Right ventricle myocardium superior (tissue), 1 donor: ENCODE measurements at regions not wholly inside any gene's neighbourhood (a gene's known extent, or its start where the extent isn't known, plus 50 kb on each side); places are given as distances from the start of the nearest gene placed in this dataset.

Source experiments
- ATAC-seq: fragments of 200-7000 bp; cut with Tn5 transposase; one replicate; pipeline ENCODE4 v1.9.1; 2020; ENCODE audit warnings: mild to moderate bottlenecking; ENCODE audit not compliant: poor library complexity
- DNase-seq: peaks from one replicate; pipeline ENCODE4 v3.0.0-alpha.2; 2020
- intact Hi-C: fragments of 100-400 bp; cut with DNase I; formaldehyde crosslinking; loops from one replicate; pipeline ENCODE4 v1.11.2; 2022
- donor health status: DM: no; HTN: yes; CAD: no; lungs with severe emphysema.

- intact Hi-C loops, result no loop called here
- no peak for DNase-seq
- no peak for ATAC-seq
Measured at GRCh38 chr2:29974086-29974485, 52.7 kb upstream of the ALK start.

- DNase-seq, result no peak
- intact Hi-C loops, result no loop called here
Measured at GRCh38 chr2:29977284-29977683, 55.9 kb upstream of the ALK start.

DNA sequence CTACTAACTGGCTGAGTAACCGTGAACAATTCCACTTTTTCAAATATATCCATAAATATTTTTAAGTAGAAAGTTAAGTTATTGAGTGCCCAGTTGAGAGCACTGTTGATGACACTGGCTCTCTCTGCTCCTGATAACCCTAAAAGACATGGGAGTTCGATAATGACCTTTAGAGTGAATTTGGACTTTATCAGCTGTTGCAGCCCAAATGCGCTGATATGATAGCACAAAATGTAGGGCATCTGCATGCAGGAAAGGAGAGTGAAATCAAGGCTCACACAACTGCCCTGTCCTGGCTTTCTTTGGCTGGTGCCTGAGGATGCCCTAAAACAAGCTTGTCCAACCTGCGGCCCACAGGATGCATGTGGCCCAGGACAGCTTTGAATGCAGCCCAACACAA lies 60.0 kb upstream of the ALK start:
- ATAC-seq, result no peak
- intact Hi-C loops, result no loop called here
- no peak for DNase-seq

More at GRCh38 chr2:29977284-29977683, 55.9 kb upstream of the ALK start:
- ATAC-seq, result no peak

GRCh38 chr2:29983308-29983707 lies 61.9 kb upstream of the ALK start:
- intact Hi-C loops, result no loop called here
- no peak for ATAC-seq
- no peak for DNase-seq

DNA sequence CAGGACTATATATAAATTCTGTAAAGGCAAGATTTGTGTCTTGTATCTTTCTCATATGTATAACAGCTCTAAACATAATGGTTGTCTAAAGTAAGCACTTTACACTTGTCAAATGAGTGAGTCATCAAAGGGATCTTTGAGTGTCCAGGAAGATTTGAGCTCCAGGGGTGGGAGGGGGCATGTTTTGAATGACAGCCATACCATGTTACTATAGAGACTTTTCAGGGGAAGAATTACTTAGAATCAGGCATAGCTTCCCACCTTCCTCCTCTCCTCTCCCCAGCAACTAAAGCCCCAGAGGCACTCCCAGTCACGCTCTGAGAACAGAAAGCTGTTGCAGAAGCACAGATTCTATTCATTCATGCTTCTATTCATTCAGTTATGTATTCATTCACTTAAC lies 65.8 kb upstream of the ALK start:
- ATAC-seq (no peak), DNase-seq (no peak)
- intact Hi-C loops, result no loop called here

DNA sequence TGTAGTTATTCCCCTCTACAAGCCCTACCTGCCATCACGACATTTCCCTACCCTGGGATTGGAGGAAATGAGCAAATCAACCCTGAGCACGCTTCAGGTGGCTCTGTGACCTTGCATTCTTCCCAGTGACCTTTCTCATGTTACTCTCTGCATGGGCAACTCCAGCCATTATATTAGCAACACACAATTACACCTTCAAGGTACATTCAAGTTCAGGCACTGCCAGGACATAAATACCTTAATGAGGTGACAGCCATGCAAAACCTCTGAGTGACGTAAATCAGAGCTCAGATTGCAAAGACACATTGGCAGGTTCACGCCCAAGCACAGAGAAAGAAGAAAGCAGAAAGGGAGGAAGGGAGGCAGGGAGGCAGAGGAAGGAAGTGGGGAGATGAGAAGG lies 68.7 kb upstream of the ALK start:
- no peak for DNase-seq
- ATAC-seq, result no peak
- intact Hi-C loops, result no loop called here

DNA sequence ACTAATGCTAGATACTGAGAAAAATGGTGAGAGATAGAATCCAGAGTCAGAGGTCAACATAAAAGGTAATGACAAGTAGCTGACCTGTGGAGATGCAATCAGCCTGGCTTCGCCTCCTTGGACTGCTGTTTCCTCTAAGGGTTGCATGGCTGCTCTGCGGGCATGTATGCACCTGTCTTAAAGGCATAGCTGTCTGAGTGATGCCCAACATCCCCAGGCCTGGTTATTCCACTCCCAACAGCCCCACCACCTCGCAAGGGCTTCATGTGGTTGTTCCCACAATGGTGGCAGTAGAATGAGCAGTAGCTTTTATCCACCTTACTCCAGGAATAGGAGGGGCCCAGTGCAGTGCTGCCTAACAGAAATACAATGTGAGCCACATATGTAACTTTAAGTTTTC lies 69.7 kb upstream of the ALK start:
- intact Hi-C loops, result no loop called here
- no peak for ATAC-seq
- DNase-seq, result no peak

GRCh38 chr2:29995241-29995640 lies 73.9 kb upstream of the ALK start:
- DNase-seq, result no peak
- ATAC-seq, result no peak
- intact Hi-C loops, result no loop called here

DNA sequence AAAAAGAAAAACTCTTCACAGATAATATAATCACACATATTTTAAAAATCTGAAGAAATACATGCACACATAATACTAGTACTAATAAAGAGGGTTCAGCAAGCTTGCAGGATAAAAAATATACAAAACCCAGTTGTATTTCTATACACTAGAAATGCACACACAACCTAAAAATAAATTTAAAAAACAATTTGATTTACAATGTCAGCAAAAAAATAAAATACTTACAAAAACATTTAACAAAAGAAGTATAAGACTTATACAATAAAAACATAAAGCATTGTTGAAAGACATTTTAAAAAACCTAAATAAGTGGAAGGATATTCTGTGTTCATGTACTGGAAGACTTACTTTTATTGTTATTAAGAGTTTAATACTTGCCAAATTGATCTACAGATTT lies 81.7 kb upstream of the ALK start:
- ATAC-seq, result no peak
- no peak for DNase-seq
- intact Hi-C loops, result no loop called here

DNA sequence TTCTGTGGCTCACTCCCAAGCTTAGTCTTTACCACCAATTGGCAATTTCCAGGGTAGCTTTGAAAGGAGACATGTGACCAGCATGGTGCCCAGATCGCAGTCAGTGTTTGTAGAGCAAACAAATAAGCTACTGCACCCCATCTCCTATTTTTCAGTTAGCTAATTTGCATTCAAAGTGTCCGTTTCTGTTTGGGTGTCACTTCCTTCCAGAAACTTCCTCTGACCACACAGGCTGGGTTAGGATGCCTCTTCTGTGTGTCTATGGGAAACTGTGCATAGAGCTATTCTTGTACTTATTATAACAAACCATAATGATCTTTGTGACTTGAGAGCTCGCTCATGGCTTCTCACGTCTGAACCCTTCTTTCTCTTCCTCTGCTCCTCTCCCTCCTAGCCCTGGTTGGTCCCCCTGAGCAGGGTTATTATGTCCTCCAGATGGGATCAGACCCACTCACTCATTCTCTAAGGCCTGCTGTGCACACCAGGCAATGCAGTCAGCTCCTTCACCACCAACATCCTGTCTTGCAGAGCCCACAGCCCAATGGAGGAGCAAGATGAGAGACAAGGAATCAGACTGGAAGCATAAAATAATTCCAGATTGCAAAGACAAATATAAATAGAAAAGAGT lies 101.2 kb upstream of the ALK start:
- no peak for DNase-seq
- no peak for ATAC-seq
- intact Hi-C loops, result no loop called here

DNA sequence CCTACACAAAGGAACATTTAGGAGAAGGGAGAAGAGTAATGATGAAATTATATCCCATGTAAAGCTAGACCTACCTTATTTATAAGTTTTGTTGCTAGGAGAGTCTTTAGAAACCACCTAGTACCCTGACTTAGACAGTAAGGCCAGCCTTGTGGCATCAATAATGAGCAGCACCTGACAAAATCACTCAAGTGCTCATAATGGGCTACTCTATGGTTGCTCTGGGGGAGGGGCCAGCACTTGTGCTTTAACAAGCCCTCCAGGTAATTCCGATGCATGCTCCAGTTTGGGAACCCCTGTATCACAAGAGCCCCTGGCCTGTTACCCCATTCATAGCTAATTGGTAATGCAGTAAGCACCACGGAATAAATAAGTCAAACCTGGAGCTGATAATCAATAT lies 102.9 kb upstream of the ALK start:
- ATAC-seq, result no peak
- intact Hi-C loops, result no loop called here

DNA sequence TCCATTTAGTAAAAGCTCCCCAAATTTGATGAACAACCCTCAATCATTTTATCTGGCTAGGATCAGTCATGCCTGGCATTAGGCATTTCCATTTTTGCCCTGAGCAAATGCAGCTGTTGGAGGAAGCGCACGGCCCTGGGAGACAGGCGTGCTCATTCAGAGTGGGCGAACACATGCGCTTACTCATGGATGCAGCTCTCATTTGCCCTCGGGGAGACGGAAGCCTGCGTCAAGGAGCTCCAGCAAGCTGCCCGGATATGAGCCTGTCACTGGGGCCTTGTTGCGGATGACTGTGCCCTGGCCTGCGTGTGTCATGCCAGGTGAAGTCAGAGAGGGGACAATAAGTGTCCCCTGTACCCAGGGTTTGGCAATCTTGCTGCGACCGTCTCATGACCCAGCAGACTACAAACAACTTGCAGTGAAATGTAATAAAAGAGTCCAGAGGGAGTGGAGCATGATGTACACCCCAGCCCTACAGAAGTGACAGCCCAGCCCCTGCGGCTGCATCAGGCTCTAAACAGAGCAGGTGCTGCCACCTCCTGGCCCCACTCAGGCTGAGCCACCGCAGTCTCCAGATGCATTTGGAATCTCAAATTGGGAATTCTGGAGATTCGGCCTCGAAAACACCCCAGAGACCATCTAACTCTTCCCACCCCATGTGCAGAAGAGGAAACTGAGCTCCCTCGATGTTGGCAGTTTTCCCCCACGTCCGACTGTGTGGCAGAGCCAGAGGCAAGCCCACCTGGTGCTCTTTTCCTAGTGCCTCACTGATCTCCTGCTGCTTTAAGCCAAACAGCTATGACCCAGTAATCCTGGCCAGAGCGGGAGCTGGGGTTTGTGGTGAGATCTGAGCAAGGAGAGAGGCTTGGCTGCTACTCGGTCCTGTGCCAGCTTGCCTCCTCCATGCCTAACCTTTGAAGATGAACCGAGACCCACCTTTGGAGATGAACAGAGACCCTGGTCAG lies 105.0 kb upstream of the ALK start:
- DNase-seq (peak; percentile 69), ATAC-seq (peak; percentile 75)
- intact Hi-C loops, result loop anchor here (5.0 kb wide), 1 partner anchor 104 kb away; the partner anchor contains the start of gene ALK

More for the DNA sequence above, 102.9 kb upstream of the ALK start:
- DNase-seq, result no peak

GRCh38 chr2:30029804-30030203 lies 108.4 kb upstream of the ALK start:
- intact Hi-C loops, result loop anchor here (5.0 kb wide), 1 partner anchor 108 kb away; the partner anchor contains the start of gene ALK
- no peak for ATAC-seq
- no peak for DNase-seq

- intact Hi-C loops, result no loop called here
- DNase-seq (no peak), ATAC-seq (no peak)
Measured at GRCh38 chr2:30030361-30030760, 109.0 kb upstream of the ALK start.

GRCh38 chr2:30031184-30031583 lies 109.8 kb upstream of the ALK start:
- intact Hi-C loops, result no loop called here
- no peak for ATAC-seq
- DNase-seq, result no peak

DNA sequence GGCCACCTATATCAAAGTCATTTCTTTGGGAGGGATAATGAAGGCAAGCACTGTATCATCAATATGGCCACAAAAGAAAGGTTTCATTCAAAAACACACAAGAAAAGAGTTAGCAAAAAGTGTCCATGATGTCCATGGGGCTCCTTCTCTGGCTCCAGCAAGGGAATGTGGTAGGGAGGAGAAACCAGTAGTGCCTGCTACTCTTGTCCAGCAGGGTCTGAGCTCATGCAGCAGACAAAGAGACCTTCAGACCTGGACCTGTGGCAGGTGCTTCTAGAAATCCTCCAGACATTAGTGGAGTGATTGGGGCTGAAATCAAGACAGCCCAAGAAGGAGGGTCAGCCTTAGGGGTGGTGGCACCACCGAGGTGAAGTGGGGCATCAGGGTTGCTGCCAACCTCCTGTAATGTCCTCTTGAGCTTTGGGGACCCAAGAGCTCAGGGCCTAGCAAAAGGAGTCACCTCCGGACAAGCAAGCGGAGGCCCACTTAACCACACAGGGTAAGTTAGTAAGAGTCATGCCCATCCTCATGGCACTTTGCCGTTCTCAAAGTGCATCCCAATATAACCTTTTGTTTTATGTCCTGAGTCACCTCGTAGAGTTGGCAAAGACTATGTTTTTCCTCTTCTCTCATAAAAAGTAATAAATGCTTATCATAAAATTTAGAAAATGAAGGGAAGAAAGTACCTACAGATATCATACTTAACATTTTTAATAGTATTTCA lies 112.6 kb upstream of the YPEL5 start:
- intact Hi-C loops, result no loop called here
- no peak for ATAC-seq
- DNase-seq, result no peak

- DNase-seq (no peak), ATAC-seq (no peak)
- intact Hi-C loops, result no loop called here
Measured at GRCh38 chr2:30037016-30037415, 109.8 kb upstream of the YPEL5 start.

- ATAC-seq (no peak), DNase-seq (no peak)
- intact Hi-C loops, result no loop called here
Measured at GRCh38 chr2:30038419-30038818, 108.4 kb upstream of the YPEL5 start.

- intact Hi-C loops, result no loop called here
- ATAC-seq, result no peak
- no peak for DNase-seq
Measured at GRCh38 chr2:30039101-30039500, 107.7 kb upstream of the YPEL5 start.

DNA sequence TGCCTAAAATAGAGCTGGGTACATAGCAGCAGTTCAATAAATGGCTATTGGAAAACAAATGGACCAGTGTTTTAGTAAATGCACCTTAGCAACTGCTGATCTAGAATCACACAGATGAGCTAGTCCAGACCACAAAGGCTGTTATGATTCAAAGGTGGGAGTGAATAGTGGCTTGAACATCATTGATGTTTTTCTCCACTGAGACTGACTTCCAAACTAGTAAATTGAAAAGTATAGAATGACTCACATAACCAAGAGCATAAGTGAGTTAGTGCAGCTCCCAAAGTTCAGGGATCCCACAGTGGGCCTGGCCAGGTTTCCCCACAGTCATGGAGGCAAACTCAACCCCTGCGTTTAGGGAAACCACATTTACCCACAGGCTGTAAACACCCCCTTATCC lies 106.7 kb upstream of the YPEL5 start:
- ATAC-seq (no peak), DNase-seq (no peak)
- intact Hi-C loops, result no loop called here
